Kidney (tissue), 13 donors: ENCODE measurements at regions not wholly inside any gene's neighbourhood (a gene's known extent, or its start where the extent isn't known, plus 50 kb on each side); places are given as distances from the start of the nearest gene placed in this dataset.

Experiments
- DNase-seq, 5 donors: peaks; one replicate each; pipeline ENCODE4 v3.0.0-alpha.2; 2013 to 2020
- FAIRE-seq: peaks from 2 replicates; lab custom pipeline; 2012; peaks lifted over from hg19 to GRCh38; lab: Jason Lieb, UNC
- H3K27ac ChIP-seq, 2 donors: one replicate each; pipeline ENCODE4 v1.7.0; 2013; ENCODE audit warnings: low read depth in 2 of 2, low read length in 2 of 2, inconsistent platforms in 1 of 2
- H3K27me3 ChIP-seq: one replicate; pipeline ENCODE4 v1.7.1; 2013; ENCODE audit warnings: low read length, inconsistent platforms; ENCODE audit not compliant: control insufficient read depth, insufficient read depth
- H3K36me3 ChIP-seq, 3 donors: one replicate each; pipeline versions ENCODE4 v1.7.0 to v1.7.1; 2013; ENCODE audit warnings: low read length in 3 of 3, control low read depth in 1 of 3, inconsistent platforms in 1 of 3; ENCODE audit not compliant: insufficient read depth in 3 of 3, control insufficient read depth in 2 of 3
- H3K4me1 ChIP-seq, 3 donors: one replicate each; pipeline versions ENCODE4 v1.7.0 to v1.7.1; 2013; ENCODE audit warnings: low read length in 3 of 3, inconsistent platforms in 1 of 3, low read depth in 1 of 3; ENCODE audit not compliant: control insufficient read depth in 2 of 3, insufficient read depth in 2 of 3
- H3K4me3 ChIP-seq, 3 donors: one replicate each; pipeline versions ENCODE4 v1.7.0 to v1.8.1; 2013; ENCODE audit warnings: low read length in 3 of 3, control low read depth in 1 of 3, inconsistent platforms in 1 of 3
- H3K9ac ChIP-seq, 3 donors: one replicate each; pipeline versions ENCODE4 v1.7.0 to v1.7.1; 2013; ENCODE audit warnings: low read length in 3 of 3, control low read depth in 1 of 3, inconsistent platforms in 1 of 3
- H3K9me3 ChIP-seq, 3 donors: one replicate each; pipeline versions ENCODE4 v1.7.0 to v1.7.1; 2013; ENCODE audit warnings: low read length in 3 of 3, control low read depth in 1 of 3, inconsistent platforms in 1 of 3; ENCODE audit not compliant: control insufficient read depth in 2 of 3, insufficient read depth in 1 of 3
- CTCF ChIP-seq: IDR thresholded peaks from 3 replicates; pipeline ENCODE4 v1.5.1; 2012; ENCODE audit warnings: mild to moderate bottlenecking, moderate library complexity, borderline replicate concordance; ENCODE audit not compliant: insufficient read depth; ENCODE audit errors: extremely low read depth
- intact Hi-C: fragments of 100-400 bp; cut with DNase I; formaldehyde crosslinking; loops from one replicate; pipeline ENCODE4 v1.11.1; 2022
- donor health status: control.
- donor health status: control.
- donor health status: control.
- donor health status: control.
- donor health status: control.
- donor health status: DM: yes; HTN: yes; CAD: no.
- donor health status: Normal renal cell carcinoma (clear cell type).

GRCh38 chr3:84194029-84194428 is 764.8 kb upstream of the CADM2 start:
- H3K9ac ChIP-seq = no peak overlapping the region
- intact Hi-C loops = no loop called here
- no peaks in the 10 kb centered on the region for H3K36me3 ChIP-seq
- no peak for DNase-seq
- no peak for TF ChIP-seq CTCF
- H3K27ac ChIP-seq = no peak overlapping the region
- no peaks in the 10 kb centered on the region for H3K27me3 ChIP-seq
- no peak overlapping the region for H3K4me3 ChIP-seq
- no peaks in the 10 kb centered on the region for H3K4me1 ChIP-seq
- H3K9me3 ChIP-seq = peaks cover 0 to 14% (median 2%) of the 10 kb centered on the region in 3 donors
- FAIRE-seq = no peak

GRCh38 chr3:84209474-84209873 is 749.3 kb upstream of the CADM2 start:
- H3K9me3 ChIP-seq = peaks cover 0 to 3% (median 0%) of the 10 kb centered on the region in 3 donors
- no peak overlapping the region for H3K4me3 ChIP-seq
- H3K36me3 ChIP-seq = no peaks in the 10 kb centered on the region
- no peak for TF ChIP-seq CTCF
- no peak for FAIRE-seq
- no peak for DNase-seq
- no peaks in the 10 kb centered on the region for H3K27me3 ChIP-seq
- H3K27ac ChIP-seq = no peak overlapping the region
- no peak overlapping the region for H3K9ac ChIP-seq
- intact Hi-C loops = no loop called here
- H3K4me1 ChIP-seq = no peaks in the 10 kb centered on the region

- no peak for FAIRE-seq
- no peak overlapping the region for H3K27ac ChIP-seq
- H3K27me3 ChIP-seq = no peaks in the 10 kb centered on the region
- H3K4me3 ChIP-seq = no peak overlapping the region
- intact Hi-C loops = no loop called here
- H3K36me3 ChIP-seq = no peaks in the 10 kb centered on the region
- H3K9ac ChIP-seq = no peak overlapping the region
- no peaks in the 10 kb centered on the region for H3K4me1 ChIP-seq
- no peak for TF ChIP-seq CTCF
- peaks cover 1 to 11% (median 2%) of the 10 kb centered on the region in 3 donors for H3K9me3 ChIP-seq
- no peak for DNase-seq
Observed at GRCh38 chr3:84223512-84223911, 735.3 kb upstream of the CADM2 start.

- FAIRE-seq (no peak), DNase-seq (no peak)
Observed at GRCh38 chr3:84224262-84224661, 734.5 kb upstream of the CADM2 start.

More at GRCh38 chr3:84224262-84224661, 734.5 kb upstream of the CADM2 start:
- peaks cover 1 to 11% (median 2%) of the 10 kb centered on the region in 3 donors for H3K9me3 ChIP-seq
- no peak overlapping the region for H3K4me3 ChIP-seq
- no peak overlapping the region for H3K9ac ChIP-seq
- H3K27ac ChIP-seq = no peak overlapping the region
- no peaks in the 10 kb centered on the region for H3K4me1 ChIP-seq
- intact Hi-C loops = no loop called here
- H3K27me3 ChIP-seq = no peaks in the 10 kb centered on the region
- H3K36me3 ChIP-seq = no peaks in the 10 kb centered on the region
- no peak for TF ChIP-seq CTCF
